Mesothelial cell of epicardium (in vitro differentiated cells): ENCODE measurements at regions not wholly inside any gene's neighbourhood (a gene's known extent, or its start where the extent isn't known, plus 50 kb on each side); places are given as distances from the start of the nearest gene placed in this dataset.
"Not testable (repeated sequence)": the region's sequence is repeated elsewhere in the genome, so short reads cannot be mapped to it uniquely, and the experiment has no call there.

Experiments
- DNase-seq, 2 experiments: peaks; one replicate each; pipeline ENCODE4 v3.0.0; 2021; ENCODE audit warnings: low spot score in 2 of 2; ENCODE audit not compliant: unreplicated experiment in 2 of 2
- H3K27ac Mint-ChIP-seq: 2 replicates; pipeline ENCODE4 v1.8.0; 2021; ENCODE audit warnings: mixed read lengths
- H3K27me3 Mint-ChIP-seq: 2 replicates; pipeline ENCODE4 v1.8.0; 2021; ENCODE audit warnings: low read depth, mixed read lengths
- H3K36me3 Mint-ChIP-seq: 2 replicates; pipeline ENCODE4 v1.8.0; 2021; ENCODE audit warnings: mixed read lengths
- H3K4me1 Mint-ChIP-seq: 2 replicates; pipeline ENCODE4 v1.8.0; 2021; ENCODE audit warnings: mixed read lengths
- H3K4me3 Mint-ChIP-seq: 2 replicates; pipeline ENCODE4 v1.8.0; 2021; ENCODE audit warnings: mild to moderate bottlenecking, moderate library complexity, mixed read lengths
- H3K9me3 Mint-ChIP-seq: 2 replicates; pipeline ENCODE4 v1.8.0; 2021; ENCODE audit warnings: mixed read lengths
- TF ChIP-seq, protein P1 (sequence below): fragments of 200-600 bp; sonication (generic); IDR thresholded peaks from one replicate; pipeline ENCODE4 v1.5.0; 2021; ENCODE audit warnings: antibody characterized with exemption; ENCODE audit not compliant: unreplicated experiment

DNA sequence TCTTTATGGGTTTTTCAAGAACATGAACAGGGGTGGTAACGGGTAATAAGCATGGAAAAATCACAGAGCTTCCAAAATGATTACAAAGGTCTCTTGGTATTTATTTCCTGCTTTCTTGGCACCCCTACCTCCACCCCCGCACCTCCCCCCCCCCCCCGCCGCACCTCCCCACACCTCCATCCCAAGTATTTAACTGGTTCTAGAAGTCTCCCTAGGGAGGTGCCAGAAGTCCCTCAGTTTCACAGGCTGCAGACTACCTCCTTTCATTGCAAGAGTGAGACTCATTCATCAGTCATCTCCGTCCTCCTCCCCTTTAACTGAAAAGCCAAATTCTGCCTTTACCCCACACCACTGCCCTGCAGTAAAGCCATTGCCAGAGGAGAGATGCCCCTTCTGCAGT, 169.4 kb downstream of the ALDH1A2 start:
- peaks cover 6% of the 10 kb centered on the region for H3K4me1 Mint-ChIP-seq
- H3K4me3 Mint-ChIP-seq = no peak overlapping the region
- no peaks in the 10 kb centered on the region for H3K36me3 Mint-ChIP-seq

DNA sequence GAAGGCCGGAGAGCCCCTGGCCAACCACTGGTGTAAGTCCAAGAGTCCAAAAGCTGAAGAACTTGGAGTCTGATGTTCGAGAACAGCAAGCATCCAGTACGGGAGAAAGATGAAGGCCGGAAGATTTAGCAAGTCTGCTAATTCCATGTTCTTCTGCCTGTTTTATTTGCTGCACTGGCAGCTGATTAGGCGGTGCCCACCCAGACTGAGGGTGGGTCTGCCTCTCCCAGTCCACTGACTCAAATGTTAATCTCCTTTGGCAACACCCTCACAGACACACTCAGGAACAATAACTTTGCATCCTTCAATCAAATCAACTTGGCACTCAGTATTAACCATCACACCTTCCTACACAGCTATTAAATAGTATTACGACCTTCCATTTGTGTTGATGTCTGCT, 168.6 kb downstream of the ALDH1A2 start:
- H3K27ac Mint-ChIP-seq, H3K36me3 Mint-ChIP-seq, H3K4me1 Mint-ChIP-seq, DNase-seq, H3K4me3 Mint-ChIP-seq, H3K9me3 Mint-ChIP-seq: not testable (repeated sequence)
- peaks cover 22% of the 10 kb centered on the region for H3K27me3 Mint-ChIP-seq

More for the DNA sequence above, 169.4 kb downstream of the ALDH1A2 start:
- H3K27ac Mint-ChIP-seq = no peak overlapping the region
- H3K9me3 Mint-ChIP-seq = peaks cover 11% of the 10 kb centered on the region
- peaks cover 14% of the 10 kb centered on the region for H3K27me3 Mint-ChIP-seq
- DNase-seq = no peak
- TF ChIP-seq, protein P1, sequence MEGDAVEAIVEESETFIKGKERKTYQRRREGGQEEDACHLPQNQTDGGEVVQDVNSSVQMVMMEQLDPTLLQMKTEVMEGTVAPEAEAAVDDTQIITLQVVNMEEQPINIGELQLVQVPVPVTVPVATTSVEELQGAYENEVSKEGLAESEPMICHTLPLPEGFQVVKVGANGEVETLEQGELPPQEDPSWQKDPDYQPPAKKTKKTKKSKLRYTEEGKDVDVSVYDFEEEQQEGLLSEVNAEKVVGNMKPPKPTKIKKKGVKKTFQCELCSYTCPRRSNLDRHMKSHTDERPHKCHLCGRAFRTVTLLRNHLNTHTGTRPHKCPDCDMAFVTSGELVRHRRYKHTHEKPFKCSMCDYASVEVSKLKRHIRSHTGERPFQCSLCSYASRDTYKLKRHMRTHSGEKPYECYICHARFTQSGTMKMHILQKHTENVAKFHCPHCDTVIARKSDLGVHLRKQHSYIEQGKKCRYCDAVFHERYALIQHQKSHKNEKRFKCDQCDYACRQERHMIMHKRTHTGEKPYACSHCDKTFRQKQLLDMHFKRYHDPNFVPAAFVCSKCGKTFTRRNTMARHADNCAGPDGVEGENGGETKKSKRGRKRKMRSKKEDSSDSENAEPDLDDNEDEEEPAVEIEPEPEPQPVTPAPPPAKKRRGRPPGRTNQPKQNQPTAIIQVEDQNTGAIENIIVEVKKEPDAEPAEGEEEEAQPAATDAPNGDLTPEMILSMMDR = no peak

DNA sequence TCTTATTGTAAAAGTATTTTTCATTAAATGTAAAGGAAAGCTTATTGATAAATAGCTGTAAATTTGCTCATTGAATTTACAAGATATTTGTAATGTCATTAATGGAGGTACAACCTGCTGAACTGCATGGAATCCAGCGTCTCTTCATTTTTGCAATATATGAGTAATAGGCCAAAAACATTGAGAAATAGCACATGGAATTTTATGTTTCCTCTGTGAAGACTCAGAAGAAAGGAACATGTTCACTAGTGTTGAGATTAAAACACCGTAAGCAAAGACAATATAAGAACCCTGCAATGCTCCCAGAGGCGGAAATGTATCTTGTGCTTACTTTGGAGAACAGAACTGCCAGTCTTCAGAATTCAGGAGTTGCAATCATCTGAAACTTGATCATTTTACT, 167.6 kb downstream of the ALDH1A2 start:
- H3K9me3 Mint-ChIP-seq = no peaks in the 10 kb centered on the region
- TF ChIP-seq, protein P1 = no peak
- H3K27me3 Mint-ChIP-seq = peaks cover 23% of the 10 kb centered on the region
- peaks cover 6% of the 10 kb centered on the region for H3K4me1 Mint-ChIP-seq
- no peak overlapping the region for H3K4me3 Mint-ChIP-seq
- no peak overlapping the region for H3K27ac Mint-ChIP-seq
- no peak for DNase-seq
- H3K36me3 Mint-ChIP-seq = no peaks in the 10 kb centered on the region

DNA sequence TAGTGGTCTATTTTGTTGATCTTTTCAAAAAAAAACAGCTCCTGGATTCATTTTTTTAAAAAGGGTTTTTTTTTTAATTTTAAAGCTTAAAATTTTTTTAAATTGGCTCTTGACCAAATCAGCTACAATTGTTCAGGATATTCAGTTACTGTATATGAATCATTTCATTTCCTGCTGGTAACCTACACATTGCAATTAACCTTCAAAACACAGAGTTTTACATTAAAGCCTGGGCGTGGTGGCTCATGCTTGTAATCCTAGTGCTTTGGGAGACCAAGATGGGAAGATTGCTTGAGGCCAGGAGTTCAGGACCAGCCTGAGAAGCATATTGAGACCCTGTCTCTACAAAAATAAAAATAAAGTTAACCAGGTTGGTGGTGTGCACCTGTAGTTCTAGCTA, 163.4 kb downstream of the ALDH1A2 start:
- Mint-ChIP-seq H3K27me3 (peaks cover 48% of the 10 kb centered on the region), H3K9me3 (no peaks in the 10 kb centered on the region), H3K4me1 (no peaks in the 10 kb centered on the region), H3K36me3 (no peaks in the 10 kb centered on the region), H3K4me3 (no peak overlapping the region), H3K27ac (no peak overlapping the region)
- TF ChIP-seq, protein P1 = no peak
- no peak for DNase-seq
